ENCODE measurements at regions not wholly inside any gene's neighbourhood (a gene's known extent, or its start where the extent isn't known, plus 50 kb on each side); places are given as distances from the start of the nearest gene placed in this dataset.

GRCh38 chr10:43026039-43026973 lies 50.6 kb upstream of the RET start:
- TF ChIP-seq CTCF (optimal IDR thresholded peaks at IDR 0.05 in 1 of 3, IDR thresholded peaks at IDR 0.05 in 1 of 3, conservative IDR thresholded peaks at IDR 0.05 in 1 of 3; ENCODE audit: extremely low read depth in 1 of 3, insufficient read depth in 2 of 3, low read length in 3 of 3), result peak in 1 of 3 experiments; percentile 2
- no peak for TF ChIP-seq EZH2 (IDR thresholded peaks at IDR 0.05; ENCODE audit: low read length)
